Esophagus (tissue), 2 donors: ENCODE measurements at regions not wholly inside any gene's neighbourhood (a gene's known extent, or its start where the extent isn't known, plus 50 kb on each side); places are given as distances from the start of the nearest gene placed in this dataset.

Experiments
- H3K27ac ChIP-seq, 2 donors: one replicate each; pipeline ENCODE4 v1.5.1; 2013; ENCODE audit warnings: low read depth in 2 of 2, mild to moderate bottlenecking in 2 of 2, inconsistent platforms in 1 of 2, low read length in 1 of 2, moderate library complexity in 1 of 2
- H3K27me3 ChIP-seq, 2 donors: one replicate each; pipeline ENCODE4 v1.6.1; 2013; ENCODE audit warnings: low read length in 2 of 2, control low read depth in 1 of 2, mild to moderate bottlenecking in 1 of 2; ENCODE audit not compliant: insufficient read depth in 2 of 2, control insufficient read depth in 1 of 2
- H3K36me3 ChIP-seq, 2 donors: one replicate each; pipeline ENCODE4 v1.6.1; 2013; ENCODE audit warnings: low read length in 1 of 2; ENCODE audit not compliant: control insufficient read depth in 2 of 2, insufficient read depth in 2 of 2
- H3K4me1 ChIP-seq, 2 donors: one replicate each; pipeline ENCODE4 v1.6.1; 2013; ENCODE audit warnings: low read length in 1 of 2; ENCODE audit not compliant: control insufficient read depth in 2 of 2, insufficient read depth in 2 of 2
- H3K4me3 ChIP-seq, 2 donors: one replicate each; pipeline ENCODE4 v1.5.1; 2013; ENCODE audit warnings: low read length in 2 of 2, mild to moderate bottlenecking in 2 of 2, low read depth in 1 of 2, moderate library complexity in 1 of 2
- H3K9me3 ChIP-seq, 2 donors: one replicate each; pipeline ENCODE4 v1.6.1; 2013; ENCODE audit warnings: mild to moderate bottlenecking in 2 of 2, low read depth in 1 of 2, low read length in 1 of 2, moderate library complexity in 1 of 2; ENCODE audit not compliant: control insufficient read depth in 2 of 2, insufficient read depth in 1 of 2
- WGBS, 2 donors: extraction: QIAGEN DNeasy Blood & Tissue Kit; methylation state at CpG; one replicate each; pipeline ENCODE4 v1.1.7; 2013; 5-methylcytosine and 5-hydroxymethylcytosine counted together
- donor health status: healthy with polysubstance abuse.
- donor health status: Bipolar disorder and iron deficiency.

DNA sequence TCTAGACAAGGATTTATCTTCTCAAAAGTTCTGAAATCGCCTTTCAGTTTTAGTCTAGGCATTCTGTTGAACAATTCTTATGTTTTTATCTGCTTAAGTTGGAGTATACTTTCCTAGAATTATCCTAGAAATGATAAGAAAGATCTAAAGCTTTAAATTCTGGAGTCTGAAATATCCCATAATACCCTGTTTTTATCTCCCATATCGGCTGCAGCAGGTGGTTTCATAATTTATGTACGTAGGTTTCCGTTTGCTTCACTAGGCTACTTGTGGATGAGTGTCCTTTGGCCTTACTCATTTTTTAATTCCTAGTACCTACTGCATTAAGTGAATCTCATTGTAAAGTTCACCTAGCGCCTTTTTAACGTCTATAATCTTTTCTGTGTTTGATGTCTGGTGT, 58.5 kb upstream of the MGAT5 start:
- Histone ChIP-seq H3K4me3 (no peak overlapping the region), H3K27ac (no peak overlapping the region), H3K36me3 (no peaks in the 10 kb centered on the region), H3K9me3 (no peaks in the 10 kb centered on the region), H3K27me3 (no peaks in the 10 kb centered on the region), H3K4me1 (peaks cover 3 to 10% of the 10 kb centered on the region in 2 donors)
- 71 to 91% methylated on average over 6 of the region's 6 CpGs for WGBS, 2 donors

DNA sequence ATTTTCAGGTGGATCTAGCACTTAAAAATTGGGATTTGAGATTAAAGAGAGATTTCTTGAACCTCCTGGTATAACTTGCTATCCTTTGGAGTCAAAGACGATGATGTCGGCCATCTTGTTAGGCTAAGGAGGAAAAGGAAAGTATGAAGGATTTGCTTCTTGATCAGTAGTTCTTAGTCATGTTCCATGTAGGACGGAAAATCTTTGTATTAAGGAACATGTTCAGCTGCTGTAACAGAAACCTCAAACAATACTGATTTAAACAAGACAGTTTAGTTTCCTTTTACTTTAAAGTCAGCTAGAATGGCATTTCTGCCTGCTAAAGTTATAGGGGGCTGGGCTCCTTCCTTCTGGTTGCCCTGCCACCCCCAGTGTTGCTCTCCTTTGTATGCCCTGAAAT, 56.4 kb upstream of the MGAT5 start:
- no peaks in the 10 kb centered on the region for H3K36me3 ChIP-seq
- 73 to 94% methylated on average over 3 of the region's 3 CpGs for WGBS, 2 donors
- peaks cover 3 to 6% of the 10 kb centered on the region in 2 donors for H3K4me1 ChIP-seq
- H3K4me3 ChIP-seq: no peak overlapping the region
- H3K27me3 ChIP-seq: no peaks in the 10 kb centered on the region
- H3K27ac ChIP-seq: no peak overlapping the region
- no peaks in the 10 kb centered on the region for H3K9me3 ChIP-seq

DNA sequence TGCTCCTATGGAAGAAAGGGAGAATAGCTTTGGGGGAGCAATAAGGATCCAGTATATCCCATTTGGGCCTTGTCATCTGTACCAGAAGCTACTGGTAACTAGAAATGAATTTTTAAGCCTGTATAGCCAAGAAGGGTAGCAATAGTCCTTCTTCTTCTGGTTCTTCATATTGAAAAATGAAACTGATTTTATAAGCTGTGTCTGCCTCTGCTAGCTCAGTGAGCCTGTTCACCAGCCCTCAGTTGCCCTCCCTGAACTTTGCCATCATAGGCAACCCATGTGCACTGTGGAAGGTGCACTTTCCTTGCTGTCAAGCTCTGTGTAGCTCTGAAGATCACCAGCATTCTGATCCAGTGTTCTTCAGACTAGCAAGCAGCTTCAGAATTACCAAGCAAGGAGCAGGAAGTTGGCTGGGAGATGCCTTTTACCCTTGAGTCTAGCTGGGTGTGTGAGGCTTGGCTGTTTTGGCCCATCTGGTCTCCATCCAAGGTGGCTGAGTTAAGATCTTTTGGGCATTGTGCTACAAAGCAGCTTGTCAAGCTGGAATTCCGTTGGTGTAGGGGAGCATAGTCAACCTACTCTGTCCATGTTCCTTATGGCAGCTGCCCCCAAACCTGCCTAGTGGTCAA, 55.8 kb upstream of the MGAT5 start:
- no peak overlapping the region for H3K4me3 ChIP-seq
- peak overlapping the region in 1 of 2 donors; percentile 33 for H3K27ac ChIP-seq
- WGBS, 2 donors: 43 to 55% methylated on average over 1 of the region's 1 CpG
- peaks cover 3 to 6% of the 10 kb centered on the region in 2 donors for H3K4me1 ChIP-seq
- H3K27me3 ChIP-seq: no peaks in the 10 kb centered on the region
- no peaks in the 10 kb centered on the region for H3K36me3 ChIP-seq
- no peaks in the 10 kb centered on the region for H3K9me3 ChIP-seq

DNA sequence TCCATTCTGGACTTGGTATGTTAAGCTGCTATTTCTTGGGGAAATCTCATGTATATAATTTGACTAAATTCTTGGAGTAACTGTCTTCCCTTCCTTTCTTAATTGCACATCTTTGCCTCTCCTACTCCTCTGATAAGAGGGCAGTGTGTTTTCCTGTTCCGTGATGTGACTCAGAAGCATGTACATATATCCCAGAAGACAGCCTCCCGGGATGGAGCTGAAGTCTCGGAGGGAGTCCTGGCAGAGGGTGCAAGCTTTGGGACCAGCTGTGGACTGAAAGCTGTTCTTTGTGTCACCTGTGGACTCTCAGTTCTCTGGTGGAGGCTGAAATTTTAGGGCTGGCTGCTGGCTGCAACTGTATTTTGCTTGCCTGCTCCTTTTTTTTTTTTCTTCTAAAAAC, 54.7 kb upstream of the MGAT5 start:
- peaks cover 3 to 6% of the 10 kb centered on the region in 2 donors for H3K4me1 ChIP-seq
- no peaks in the 10 kb centered on the region for H3K36me3 ChIP-seq
- no peaks in the 10 kb centered on the region for H3K9me3 ChIP-seq
- no peak overlapping the region for H3K27ac ChIP-seq
- no peak overlapping the region for H3K4me3 ChIP-seq
- no peaks in the 10 kb centered on the region for H3K27me3 ChIP-seq
- WGBS, 2 donors: 85 to 86% methylated on average over 3 of the region's 3 CpGs

DNA sequence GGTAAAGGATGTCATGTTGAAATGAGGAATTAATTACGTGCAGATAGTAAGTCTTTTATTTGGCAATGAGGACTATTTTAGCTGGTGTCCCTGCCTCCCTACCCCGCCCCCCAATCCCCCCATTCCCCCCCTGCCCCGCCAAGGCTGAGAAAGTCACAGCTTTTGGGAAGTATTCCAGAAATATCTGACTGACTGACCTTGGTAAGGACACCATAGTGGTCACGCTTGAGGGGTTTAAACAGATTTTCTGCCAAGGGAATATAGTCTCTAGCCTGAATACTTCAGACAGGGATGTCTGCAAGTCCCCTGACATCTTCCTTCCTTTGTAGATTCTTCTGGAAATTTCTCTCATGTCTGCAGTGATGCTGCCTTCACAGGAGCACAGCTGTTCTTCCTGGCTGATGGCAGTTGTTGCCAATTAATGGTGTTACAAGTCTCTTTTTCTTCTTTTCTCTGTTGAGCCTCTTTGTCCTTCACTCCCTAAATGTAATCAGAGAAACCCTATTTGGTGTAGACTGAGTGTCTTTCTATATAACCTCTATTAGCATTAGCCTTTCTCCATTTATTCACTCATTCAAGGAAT, 53.7 kb upstream of the MGAT5 start:
- H3K4me1 ChIP-seq: peaks cover 6 to 8% of the 10 kb centered on the region in 2 donors
- no peak overlapping the region for H3K27ac ChIP-seq
- H3K27me3 ChIP-seq: no peaks in the 10 kb centered on the region
- H3K36me3 ChIP-seq: no peaks in the 10 kb centered on the region
- no peak overlapping the region for H3K4me3 ChIP-seq
- no peaks in the 10 kb centered on the region for H3K9me3 ChIP-seq
- WGBS, 2 donors: 82 to 83% methylated on average over 4 of the region's 4 CpGs

DNA sequence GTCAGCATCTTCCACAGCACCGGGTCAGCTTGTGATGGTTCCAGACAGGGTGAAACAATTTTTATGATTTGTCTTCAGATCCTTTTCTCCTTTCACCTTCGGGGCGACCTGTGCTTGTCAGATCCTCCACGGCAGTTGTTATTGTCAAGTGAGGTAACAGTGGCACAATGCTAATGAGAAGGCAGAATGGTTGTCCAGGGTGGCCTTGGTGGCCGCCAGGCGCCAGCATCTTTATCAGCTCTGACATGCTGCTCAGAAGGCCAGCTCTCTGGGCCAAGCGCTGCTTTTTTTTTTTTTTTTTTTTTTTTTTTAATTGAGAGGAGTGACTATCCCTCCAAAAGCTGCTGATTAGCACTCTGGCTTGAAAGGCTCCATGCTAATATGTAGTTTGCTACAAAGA, 52.3 kb upstream of the MGAT5 start:
- H3K27ac ChIP-seq: no peak overlapping the region

DNA sequence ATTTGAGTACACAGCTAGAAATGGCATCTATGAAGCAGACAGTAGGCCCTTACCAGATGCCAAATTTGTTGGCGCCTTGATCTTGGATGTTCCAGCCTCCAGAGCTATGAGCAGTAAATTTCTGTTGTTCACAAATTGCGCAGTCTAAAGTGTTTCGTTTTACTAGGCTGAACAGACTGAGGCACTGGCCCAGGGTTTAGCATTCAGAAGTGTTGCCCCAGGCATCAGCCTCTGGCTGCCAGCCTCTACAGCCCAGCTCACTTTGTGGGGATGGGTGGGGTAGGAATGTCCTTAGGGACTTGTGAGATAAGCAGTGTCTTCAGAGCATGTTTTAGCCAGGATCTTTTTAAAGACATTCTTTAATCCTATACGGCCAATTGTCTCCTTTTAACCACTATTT, 51.5 kb upstream of the MGAT5 start:
- Histone ChIP-seq H3K27ac (no peak overlapping the region), H3K4me1 (peaks cover 6 to 12% of the 10 kb centered on the region in 2 donors), H3K4me3 (no peak overlapping the region), H3K27me3 (no peaks in the 10 kb centered on the region), H3K36me3 (no peaks in the 10 kb centered on the region), H3K9me3 (no peaks in the 10 kb centered on the region)
- WGBS, 2 donors: 78 to 82% methylated on average over 4 of the region's 4 CpGs

More for the DNA sequence above, 52.3 kb upstream of the MGAT5 start:
- WGBS, 2 donors: 93 to 96% methylated on average over 7 of the region's 7 CpGs
- H3K36me3 ChIP-seq: no peaks in the 10 kb centered on the region
- peaks cover 6 to 12% of the 10 kb centered on the region in 2 donors for H3K4me1 ChIP-seq
- H3K4me3 ChIP-seq: no peak overlapping the region
- no peaks in the 10 kb centered on the region for H3K9me3 ChIP-seq
- H3K27me3 ChIP-seq: no peaks in the 10 kb centered on the region

DNA sequence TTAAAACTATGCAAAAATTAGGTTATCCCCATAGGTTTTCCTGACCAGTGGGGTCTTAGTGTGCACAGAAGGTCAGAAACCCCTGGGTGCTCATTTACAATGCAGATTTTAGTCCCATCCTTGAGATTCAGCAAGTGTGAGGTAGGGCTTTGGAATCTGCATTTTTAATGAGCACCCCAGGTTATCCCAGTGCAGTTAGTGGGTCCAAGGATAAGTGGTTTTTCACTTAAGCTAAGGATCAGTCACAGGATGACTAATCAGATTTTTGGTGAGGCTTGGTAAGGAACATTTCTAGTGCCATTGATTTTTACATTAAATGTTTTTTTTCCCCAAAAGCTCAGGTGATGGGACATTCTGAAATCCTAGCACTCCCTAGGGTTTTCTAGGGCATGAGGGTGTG, 50.7 kb upstream of the MGAT5 start:
- Histone ChIP-seq H3K4me1 (peaks cover 4 to 12% of the 10 kb centered on the region in 2 donors), H3K27ac (no peak overlapping the region), H3K36me3 (no peaks in the 10 kb centered on the region), H3K4me3 (no peak overlapping the region), H3K27me3 (no peaks in the 10 kb centered on the region), H3K9me3 (no peaks in the 10 kb centered on the region)
